ENCODE measurements at regions not wholly inside any gene's neighbourhood (a gene's known extent, or its start where the extent isn't known, plus 50 kb on each side); places are given as distances from the start of the nearest gene placed in this dataset.
A peak's percentile ranks its signal among the peaks of the same experiment; 100 is the strongest.

DNA sequence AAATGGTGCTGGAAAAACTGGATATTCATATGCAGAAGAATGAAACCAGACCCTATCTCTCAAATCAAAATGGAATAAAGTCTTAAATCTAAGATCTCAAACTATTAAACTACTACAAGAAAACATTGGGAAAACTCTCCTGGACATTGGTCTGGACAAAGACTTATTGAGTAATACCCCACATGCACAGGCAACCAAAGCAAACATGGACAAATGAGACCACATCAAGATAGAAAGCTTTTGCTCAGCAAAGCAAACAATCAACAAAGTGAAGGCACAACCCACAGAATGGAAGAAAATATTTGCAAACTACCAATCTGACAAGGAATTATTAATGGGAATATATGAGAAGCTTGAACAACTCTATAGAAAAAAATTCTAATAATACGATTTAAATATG is 284.4 kb upstream of the FGF16 start (continued):
- no peak for TF ChIP-seq HNRNPL (IDR thresholded peaks at IDR 0.05; ENCODE audit: low read depth, low read length)
- no peak for TF ChIP-seq NRL (CRISPR knock-in tag; IDR thresholded peaks at IDR 0.05; ENCODE audit: borderline replicate concordance)
- TF ChIP-seq ZNF446 (CRISPR knock-in tag; IDR thresholded peaks at IDR 0.05) = no peak
- no peak for TF ChIP-seq SOX6 (IDR thresholded peaks at IDR 0.05)
- peak; percentile 64 for TF ChIP-seq SOX6 (CRISPR knock-in tag; IDR thresholded peaks at IDR 0.05)
- no peak for TF ChIP-seq MTF2 (CRISPR knock-in tag; IDR thresholded peaks at IDR 0.05; ENCODE audit: borderline replicate concordance)
- TF ChIP-seq NFIC (IDR thresholded peaks at IDR 0.05; ENCODE audit: low read length) = 0 out of 2 replicates have a peak, but pooled peaks have one; percentile 28
- peak; percentile 33; the same call in 1 of the 2 replicates for TF ChIP-seq CREM (IDR thresholded peaks at IDR 0.05)
- no peak for TF ChIP-seq CREM (CRISPR knock-in tag; IDR thresholded peaks at IDR 0.05)
- TF ChIP-seq ZNF660 (CRISPR knock-in tag; IDR thresholded peaks at IDR 0.05; ENCODE audit: borderline replicate concordance, low read depth) = no peak
- TF ChIP-seq ELF1 (CRISPR knock-in tag; IDR thresholded peaks at IDR 0.05) = no peak
- no peak for TF ChIP-seq MXD4 (CRISPR knock-in tag; IDR thresholded peaks at IDR 0.05)
- no peak for TF ChIP-seq RORA (CRISPR knock-in tag; IDR thresholded peaks at IDR 0.05)
- TF ChIP-seq CEBPG (CRISPR knock-in tag; IDR thresholded peaks at IDR 0.05) = peak; percentile 42
- TF ChIP-seq NCOA2 (CRISPR knock-in tag; IDR thresholded peaks at IDR 0.05) = peak; percentile 33; the same call in 1 of the 2 replicates
- TF ChIP-seq, protein P1, sequence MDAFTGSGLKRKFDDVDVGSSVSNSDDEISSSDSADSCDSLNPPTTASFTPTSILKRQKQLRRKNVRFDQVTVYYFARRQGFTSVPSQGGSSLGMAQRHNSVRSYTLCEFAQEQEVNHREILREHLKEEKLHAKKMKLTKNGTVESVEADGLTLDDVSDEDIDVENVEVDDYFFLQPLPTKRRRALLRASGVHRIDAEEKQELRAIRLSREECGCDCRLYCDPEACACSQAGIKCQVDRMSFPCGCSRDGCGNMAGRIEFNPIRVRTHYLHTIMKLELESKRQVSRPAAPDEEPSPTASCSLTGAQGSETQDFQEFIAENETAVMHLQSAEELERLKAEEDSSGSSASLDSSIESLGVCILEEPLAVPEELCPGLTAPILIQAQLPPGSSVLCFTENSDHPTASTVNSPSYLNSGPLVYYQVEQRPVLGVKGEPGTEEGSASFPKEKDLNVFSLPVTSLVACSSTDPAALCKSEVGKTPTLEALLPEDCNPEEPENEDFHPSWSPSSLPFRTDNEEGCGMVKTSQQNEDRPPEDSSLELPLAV (CRISPR knock-in tag; conservative IDR thresholded peaks at IDR 0.05; ENCODE audit: low read depth) = no peak
- TF ChIP-seq MIXL1 (CRISPR knock-in tag; IDR thresholded peaks at IDR 0.05) = 0 out of 2 replicates have a peak, but pooled peaks have one; percentile 25
- peak; percentile 43; the same call in 1 of the 2 replicates for TF ChIP-seq CEBPB (IDR thresholded peaks at IDR 0.05; ENCODE audit: borderline replicate concordance, low read depth, low read length)
- no peak for TF ChIP-seq SOX13 (IDR thresholded peaks at IDR 0.05)
- peak in 1 of 2 experiments; percentile 75; a peak in 2 of 4 replicates for TF ChIP-seq SOX13 (CRISPR knock-in tag; conservative IDR thresholded peaks at IDR 0.05 in 1 of 2, IDR thresholded peaks at IDR 0.05 in 1 of 2)
- TF ChIP-seq FOSL2 (CRISPR knock-in tag; IDR thresholded peaks at IDR 0.05) = peak; percentile 35; the same call in 1 of the 2 replicates
- TF ChIP-seq FOXA1 (IDR thresholded peaks at IDR 0.05) = no peak
- peak; percentile 54; the same call in 1 of the 2 replicates for TF ChIP-seq FOXA1 (CRISPR knock-in tag; IDR thresholded peaks at IDR 0.05)
- TF ChIP-seq, protein P2, sequence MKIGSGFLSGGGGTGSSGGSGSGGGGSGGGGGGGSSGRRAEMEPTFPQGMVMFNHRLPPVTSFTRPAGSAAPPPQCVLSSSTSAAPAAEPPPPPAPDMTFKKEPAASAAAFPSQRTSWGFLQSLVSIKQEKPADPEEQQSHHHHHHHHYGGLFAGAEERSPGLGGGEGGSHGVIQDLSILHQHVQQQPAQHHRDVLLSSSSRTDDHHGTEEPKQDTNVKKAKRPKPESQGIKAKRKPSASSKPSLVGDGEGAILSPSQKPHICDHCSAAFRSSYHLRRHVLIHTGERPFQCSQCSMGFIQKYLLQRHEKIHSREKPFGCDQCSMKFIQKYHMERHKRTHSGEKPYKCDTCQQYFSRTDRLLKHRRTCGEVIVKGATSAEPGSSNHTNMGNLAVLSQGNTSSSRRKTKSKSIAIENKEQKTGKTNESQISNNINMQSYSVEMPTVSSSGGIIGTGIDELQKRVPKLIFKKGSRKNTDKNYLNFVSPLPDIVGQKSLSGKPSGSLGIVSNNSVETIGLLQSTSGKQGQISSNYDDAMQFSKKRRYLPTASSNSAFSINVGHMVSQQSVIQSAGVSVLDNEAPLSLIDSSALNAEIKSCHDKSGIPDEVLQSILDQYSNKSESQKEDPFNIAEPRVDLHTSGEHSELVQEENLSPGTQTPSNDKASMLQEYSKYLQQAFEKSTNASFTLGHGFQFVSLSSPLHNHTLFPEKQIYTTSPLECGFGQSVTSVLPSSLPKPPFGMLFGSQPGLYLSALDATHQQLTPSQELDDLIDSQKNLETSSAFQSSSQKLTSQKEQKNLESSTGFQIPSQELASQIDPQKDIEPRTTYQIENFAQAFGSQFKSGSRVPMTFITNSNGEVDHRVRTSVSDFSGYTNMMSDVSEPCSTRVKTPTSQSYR (CRISPR knock-in tag; IDR thresholded peaks at IDR 0.05; ENCODE audit: borderline replicate concordance) = no peak
- no peak for TF ChIP-seq ZNF138 (CRISPR knock-in tag; IDR thresholded peaks at IDR 0.05; ENCODE audit: low read depth)
- peak in 1 of 2 experiments; percentile 53; a peak in 2 of 4 replicates for TF ChIP-seq EP300 (IDR thresholded peaks at IDR 0.05; ENCODE audit: low read depth in 2 of 2, low read length in 2 of 2)
- no peak for TF ChIP-seq EP300 (CRISPR knock-in tag; IDR thresholded peaks at IDR 0.05; ENCODE audit: borderline replicate concordance)
- peak; percentile 68 for TF ChIP-seq ISL2 (CRISPR knock-in tag; IDR thresholded peaks at IDR 0.05)
- 0 out of 2 replicates have a peak, but pooled peaks have one; percentile 17 for TF ChIP-seq HNF4G (IDR thresholded peaks at IDR 0.05; ENCODE audit: borderline replicate concordance, low read depth, low read length)
- no peak for TF ChIP-seq HNF4G (CRISPR knock-in tag; IDR thresholded peaks at IDR 0.05; ENCODE audit: borderline replicate concordance, low read depth)
- peak; percentile 58; the same call in 1 of the 2 replicates for TF ChIP-seq SOX5 (CRISPR knock-in tag; IDR thresholded peaks at IDR 0.05; ENCODE audit: borderline replicate concordance)
